Retinal pigment epithelial cell (primary cell): ENCODE measurements at regions not wholly inside any gene's neighbourhood (a gene's known extent, or its start where the extent isn't known, plus 50 kb on each side); places are given as distances from the start of the nearest gene placed in this dataset.

Source experiments
- DNase-seq: peaks from one replicate; pipeline ENCODE4 v3.0.0-alpha.2; 2010; ENCODE audit warnings: low read depth
- H3K4me3 ChIP-seq: 2 replicates; pipeline ENCODE4 v1.5.1; 2011; ENCODE audit warnings: mild to moderate bottlenecking, low read length, control low read depth, moderate library complexity
- TF ChIP-seq, protein P1 (sequence below): conservative IDR thresholded peaks from 2 replicates; pipeline ENCODE4 v1.5.1; 2011; ENCODE audit warnings: low read depth, low read length, control low read depth, inconsistent platforms

DNA sequence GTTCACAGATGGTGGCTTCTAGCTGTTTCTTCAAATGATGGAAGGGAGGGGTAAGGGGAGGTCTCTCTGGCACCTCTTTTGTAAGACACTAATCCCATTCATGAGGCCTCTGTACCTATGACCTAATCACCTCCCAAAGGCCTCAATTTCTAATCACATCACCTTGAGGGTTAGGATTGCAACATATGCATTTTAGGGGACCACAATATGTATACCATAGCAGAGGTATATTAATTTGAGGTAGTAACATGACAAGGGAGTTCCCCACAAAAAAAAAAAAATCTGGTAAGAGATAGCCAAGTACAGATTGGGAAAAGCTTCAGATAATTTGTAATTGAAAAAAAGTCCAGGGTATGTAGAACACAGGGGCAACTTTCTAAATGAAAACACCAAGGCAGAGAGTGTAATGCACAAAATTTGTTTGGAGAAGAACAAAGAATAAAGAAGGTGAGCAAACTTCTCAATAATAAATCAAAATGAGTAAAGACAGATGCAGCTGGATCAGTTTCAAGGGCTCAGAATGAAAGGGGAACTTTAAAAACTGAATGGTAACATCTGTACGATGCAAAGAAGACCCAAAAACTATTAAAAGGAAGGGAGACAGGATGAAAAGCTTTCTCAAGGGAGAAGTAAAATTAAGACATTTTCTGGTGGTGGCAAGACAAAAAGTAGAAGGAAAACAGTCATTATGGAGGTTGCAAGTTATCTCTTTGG, 125.5 kb upstream of the DCN start:
- no peak overlapping the region for H3K4me3 ChIP-seq
- TF ChIP-seq, protein P1, sequence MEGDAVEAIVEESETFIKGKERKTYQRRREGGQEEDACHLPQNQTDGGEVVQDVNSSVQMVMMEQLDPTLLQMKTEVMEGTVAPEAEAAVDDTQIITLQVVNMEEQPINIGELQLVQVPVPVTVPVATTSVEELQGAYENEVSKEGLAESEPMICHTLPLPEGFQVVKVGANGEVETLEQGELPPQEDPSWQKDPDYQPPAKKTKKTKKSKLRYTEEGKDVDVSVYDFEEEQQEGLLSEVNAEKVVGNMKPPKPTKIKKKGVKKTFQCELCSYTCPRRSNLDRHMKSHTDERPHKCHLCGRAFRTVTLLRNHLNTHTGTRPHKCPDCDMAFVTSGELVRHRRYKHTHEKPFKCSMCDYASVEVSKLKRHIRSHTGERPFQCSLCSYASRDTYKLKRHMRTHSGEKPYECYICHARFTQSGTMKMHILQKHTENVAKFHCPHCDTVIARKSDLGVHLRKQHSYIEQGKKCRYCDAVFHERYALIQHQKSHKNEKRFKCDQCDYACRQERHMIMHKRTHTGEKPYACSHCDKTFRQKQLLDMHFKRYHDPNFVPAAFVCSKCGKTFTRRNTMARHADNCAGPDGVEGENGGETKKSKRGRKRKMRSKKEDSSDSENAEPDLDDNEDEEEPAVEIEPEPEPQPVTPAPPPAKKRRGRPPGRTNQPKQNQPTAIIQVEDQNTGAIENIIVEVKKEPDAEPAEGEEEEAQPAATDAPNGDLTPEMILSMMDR: no peak
- DNase-seq: no peak

DNA sequence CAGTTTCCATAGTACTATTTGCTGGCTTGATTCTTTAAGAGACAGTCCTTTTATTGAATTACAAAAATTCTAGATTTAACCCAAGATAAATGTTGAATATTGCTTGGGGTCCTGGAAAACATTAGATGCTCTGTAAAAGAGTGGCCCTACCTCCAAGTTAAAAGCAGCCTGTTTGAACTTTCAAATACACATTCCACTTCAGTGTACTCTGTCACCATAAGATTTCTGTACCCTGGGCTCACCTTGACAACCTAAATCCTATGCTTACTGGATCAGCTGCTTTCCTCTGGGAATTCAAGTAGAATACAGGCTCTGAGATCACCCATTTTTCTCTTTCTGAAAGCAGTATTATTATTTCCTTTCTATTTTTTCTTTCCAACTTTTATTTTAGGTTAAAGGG, 107.7 kb upstream of the DCN start:
- no peak for DNase-seq
- H3K4me3 ChIP-seq: no peak overlapping the region
- TF ChIP-seq, protein P1: no peak

DNA sequence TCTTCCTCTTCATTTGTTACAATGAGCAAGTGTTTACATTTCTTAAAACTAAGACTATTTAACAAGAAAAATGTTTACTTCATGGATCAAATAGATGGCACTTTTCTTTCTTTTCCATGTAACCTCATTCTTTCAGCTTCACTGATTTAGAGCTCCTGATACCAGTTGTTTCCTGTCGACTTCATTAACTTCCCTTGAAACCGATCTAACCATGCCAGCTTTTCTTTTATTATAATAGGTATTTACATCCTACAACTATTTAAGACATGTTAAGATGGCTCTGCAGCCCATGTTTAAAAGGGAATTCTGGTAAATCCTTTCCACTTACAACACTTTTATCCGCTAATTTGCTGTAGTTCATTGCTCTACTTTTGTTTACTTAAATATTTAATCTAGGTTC, 107.3 kb upstream of the DCN start:
- DNase-seq: no peak
- TF ChIP-seq, protein P1: no peak
- no peak overlapping the region for H3K4me3 ChIP-seq

DNA sequence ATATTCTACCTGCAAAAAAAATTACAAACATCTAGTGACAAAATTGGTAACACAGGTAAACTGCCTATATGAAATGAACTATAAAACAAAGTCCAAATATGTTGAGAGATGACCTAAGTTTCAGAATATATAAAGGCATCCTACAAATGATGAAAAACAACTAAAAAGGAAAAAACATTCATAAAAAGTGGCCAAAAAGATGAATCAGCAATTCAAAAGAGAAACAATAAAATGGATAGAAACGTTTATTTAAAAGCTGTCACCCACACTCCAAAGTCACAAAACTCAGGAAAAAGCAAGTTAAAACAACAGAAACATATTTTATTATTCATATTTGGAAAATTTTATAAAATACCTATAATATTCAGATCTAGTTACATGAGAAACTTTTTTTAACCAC, 106.5 kb upstream of the DCN start:
- TF ChIP-seq, protein P1: no peak
- DNase-seq: no peak
- no peak overlapping the region for H3K4me3 ChIP-seq

DNA sequence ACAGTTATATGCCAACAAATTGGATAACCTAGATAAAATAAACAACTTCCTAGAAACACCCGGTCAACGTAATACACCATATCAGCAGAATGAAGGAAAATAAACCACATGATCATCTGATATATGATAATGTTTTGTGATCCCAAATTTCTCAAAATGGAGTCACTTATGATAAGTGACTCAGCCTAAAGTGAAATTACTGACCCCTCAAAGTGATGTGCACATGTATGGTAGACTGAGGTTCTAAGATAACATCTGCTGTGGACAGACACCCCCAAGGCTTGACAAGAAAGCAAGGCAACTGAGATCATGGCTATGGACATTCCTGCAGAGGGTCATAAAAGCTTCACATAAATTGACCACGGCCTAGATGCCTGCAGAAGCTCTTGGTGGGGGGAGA, 105.1 kb upstream of the DCN start:
- DNase-seq: no peak
- no peak overlapping the region for H3K4me3 ChIP-seq
- TF ChIP-seq, protein P1: no peak

DNA sequence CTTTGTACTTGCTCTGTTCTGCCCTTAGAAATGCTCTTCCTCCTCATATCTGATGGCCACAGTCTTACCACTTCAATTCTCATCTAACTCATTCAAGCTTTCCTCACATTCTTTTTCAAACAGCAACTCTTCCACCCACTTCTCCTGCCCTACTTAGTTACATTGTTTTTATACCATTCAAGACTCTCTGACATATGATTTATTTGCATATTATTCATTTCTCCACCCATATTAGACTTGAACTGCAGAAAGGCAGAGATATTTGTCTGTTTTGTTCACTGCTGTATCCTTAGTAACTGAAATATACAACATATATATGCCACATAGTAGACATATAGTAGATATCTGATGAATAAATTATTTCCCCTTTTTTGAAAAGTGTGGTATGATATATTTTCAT, 95.5 kb upstream of the DCN start:
- TF ChIP-seq, protein P1: no peak
- DNase-seq: no peak
- no peak overlapping the region for H3K4me3 ChIP-seq

DNA sequence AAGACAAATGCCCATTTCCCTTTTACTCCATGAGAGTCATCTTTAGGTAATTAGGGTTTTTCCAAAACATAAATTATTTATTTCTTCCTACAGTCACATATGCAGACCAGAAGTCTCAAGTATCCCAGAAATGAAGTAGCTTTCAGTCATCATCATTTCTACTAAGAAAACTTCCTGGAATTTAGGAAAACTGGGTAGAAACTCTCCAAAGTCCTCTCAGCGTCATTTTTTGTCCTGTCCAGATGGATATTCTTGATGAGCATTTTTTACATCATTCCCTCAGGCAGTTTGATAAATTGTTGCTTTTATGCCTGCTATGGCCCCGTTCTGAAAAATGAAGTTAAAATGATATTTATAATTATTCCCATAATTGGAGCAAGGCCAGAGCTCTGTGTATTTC, 93.9 kb upstream of the DCN start:
- no peak for DNase-seq
- TF ChIP-seq, protein P1: no peak
- H3K4me3 ChIP-seq: no peak overlapping the region
